Upper lobe of right lung (tissue), 1 donor: ENCODE measurements at regions not wholly inside any gene's neighbourhood (a gene's known extent, or its start where the extent isn't known, plus 50 kb on each side); places are given as distances from the start of the nearest gene placed in this dataset.

Experiments used
- ATAC-seq: fragments of 200-7000 bp; cut with Tn5 transposase; one replicate; pipeline ENCODE4 v1.9.1; 2020; ENCODE audit warnings: mild to moderate bottlenecking, moderate library complexity
- DNase-seq: peaks from one replicate; pipeline ENCODE4 v3.0.0-alpha.2; 2020
- H3K27ac ChIP-seq: fragments of 200-600 bp; one replicate; pipeline ENCODE4 v1.8.0; 2022
- H3K27me3 ChIP-seq: fragments of 200-600 bp; one replicate; pipeline ENCODE4 v1.8.0; 2022; ENCODE audit warnings: mild to moderate bottlenecking
- H3K36me3 ChIP-seq: fragments of 200-600 bp; one replicate; pipeline ENCODE4 v1.8.0; 2022
- H3K4me1 ChIP-seq: fragments of 200-600 bp; one replicate; pipeline ENCODE4 v1.8.0; 2022
- H3K4me3 ChIP-seq: fragments of 200-600 bp; one replicate; pipeline ENCODE4 v1.8.0; 2022; ENCODE audit warnings: mild to moderate bottlenecking
- H3K9me3 ChIP-seq: fragments of 200-600 bp; one replicate; pipeline ENCODE4 v1.8.0; 2022
- CTCF ChIP-seq: fragments of 200-600 bp; IDR thresholded peaks from one replicate; pipeline ENCODE4 v1.8.0; 2022; ENCODE audit warnings: antibody characterized with exemption
- intact Hi-C: fragments of 100-400 bp; cut with DNase I; formaldehyde crosslinking; loops from one replicate; pipeline ENCODE4 v1.11.0; 2022
- donor health status: DM: no; HTN: yes; CAD: no; lungs with severe emphysema.

GRCh38 chr17:71530248-71530647 is 590.6 kb upstream of the SOX9 start:
- H3K4me3 ChIP-seq = no peak overlapping the region
- no peaks in the 10 kb centered on the region for H3K9me3 ChIP-seq
- intact Hi-C loops = no loop called here

GRCh38 chr17:71535321-71535720 is 585.5 kb upstream of the SOX9 start:
- no peak overlapping the region for H3K4me3 ChIP-seq

More at GRCh38 chr17:71530248-71530647, 590.6 kb upstream of the SOX9 start:
- ATAC-seq (no peak), DNase-seq (no peak)
- no peak for TF ChIP-seq CTCF
- no peaks in the 10 kb centered on the region for H3K36me3 ChIP-seq
- no peak overlapping the region for H3K27ac ChIP-seq
- no peaks in the 10 kb centered on the region for H3K27me3 ChIP-seq
- no peaks in the 10 kb centered on the region for H3K4me1 ChIP-seq

GRCh38 chr17:71546419-71546818 is 574.4 kb upstream of the SOX9 start:
- no peak for ATAC-seq
- no peak for TF ChIP-seq CTCF
- DNase-seq = no peak
- no peaks in the 10 kb centered on the region for H3K27me3 ChIP-seq
- H3K9me3 ChIP-seq = no peaks in the 10 kb centered on the region
- H3K36me3 ChIP-seq = no peaks in the 10 kb centered on the region
- no peak overlapping the region for H3K27ac ChIP-seq
- H3K4me3 ChIP-seq = no peak overlapping the region
- intact Hi-C loops = no loop called here
- no peaks in the 10 kb centered on the region for H3K4me1 ChIP-seq

More at GRCh38 chr17:71535321-71535720, 585.5 kb upstream of the SOX9 start:
- ATAC-seq (no peak), DNase-seq (no peak)
- H3K4me1 ChIP-seq = no peaks in the 10 kb centered on the region
- no peak overlapping the region for H3K27ac ChIP-seq
- TF ChIP-seq CTCF = no peak
- no peaks in the 10 kb centered on the region for H3K27me3 ChIP-seq
- intact Hi-C loops = no loop called here
- H3K9me3 ChIP-seq = no peaks in the 10 kb centered on the region
- no peaks in the 10 kb centered on the region for H3K36me3 ChIP-seq

GRCh38 chr17:71547904-71548303 is 572.9 kb upstream of the SOX9 start:
- DNase-seq = no peak
- no peaks in the 10 kb centered on the region for H3K4me1 ChIP-seq
- TF ChIP-seq CTCF = no peak
- H3K36me3 ChIP-seq = no peaks in the 10 kb centered on the region
- H3K4me3 ChIP-seq = no peak overlapping the region
- no peaks in the 10 kb centered on the region for H3K27me3 ChIP-seq
- no peaks in the 10 kb centered on the region for H3K9me3 ChIP-seq
- H3K27ac ChIP-seq = no peak overlapping the region
- intact Hi-C loops = no loop called here
- no peak for ATAC-seq

- intact Hi-C loops = no loop called here
- DNase-seq = no peak
- Histone ChIP-seq H3K27me3 (no peaks in the 10 kb centered on the region), H3K4me3 (no peak overlapping the region), H3K27ac (no peak overlapping the region), H3K9me3 (no peaks in the 10 kb centered on the region), H3K36me3 (no peaks in the 10 kb centered on the region), H3K4me1 (no peaks in the 10 kb centered on the region)
- no peak for ATAC-seq
- TF ChIP-seq CTCF = no peak
Observed at GRCh38 chr17:71548540-71549190, 572.2 kb upstream of the SOX9 start.

- Histone ChIP-seq H3K27ac (no peak overlapping the region), H3K4me1 (no peaks in the 10 kb centered on the region), H3K36me3 (no peaks in the 10 kb centered on the region), H3K4me3 (no peak overlapping the region), H3K27me3 (no peaks in the 10 kb centered on the region), H3K9me3 (no peaks in the 10 kb centered on the region)
- ATAC-seq = no peak
- no peak for DNase-seq
- no peak for TF ChIP-seq CTCF
- intact Hi-C loops = no loop called here
Observed at GRCh38 chr17:71550675-71551074, 570.1 kb upstream of the SOX9 start.
